ENCODE measurements at regions not wholly inside any gene's neighbourhood (a gene's known extent, or its start where the extent isn't known, plus 50 kb on each side); places are given as distances from the start of the nearest gene placed in this dataset.

- ChIA-PET POLR2A (ENCODE audit: partially characterized antibody) (no interaction called here), CTCF (ENCODE audit: partially characterized antibody) (interaction anchor here (0.9 kb wide), 1 partner anchor 597 kb away, joined by 3 read pairs; no protein-coding TSS in a partner anchor)
- no peak overlapping the region for H3K4ac ChIP-seq (replicated peaks; ENCODE audit: insufficient read length, low read depth, low read length)
- H3K79me2 ChIP-seq (ENCODE audit: control insufficient read depth in 1 of 2, insufficient read depth in 2 of 2, low read length in 2 of 2): no peaks in the 10 kb centered on the region
- WGBS, 2 experiments (ENCODE audit: extremely low coverage in 1 of 2, insufficient coverage in 1 of 2, insufficient read length in 1 of 2, insufficient replicate concordance in 2 of 2, low coverage in 1 of 2, low lambda C conversion rate in 2 of 2, missing lambda C conversion rate in 1 of 2): 92% methylated on average over 2 of the region's 2 CpGs; no CpG with 5 or more reads in 1 of the 2 experiments
- TF ChIP-seq SP4 (IDR thresholded peaks at IDR 0.05; ENCODE audit: low read length): no peak
- no peak for TF ChIP-seq HDAC6 (IDR thresholded peaks at IDR 0.05; ENCODE audit: low read depth, low read length)
- no peak for TF ChIP-seq SAP30 (IDR thresholded peaks at IDR 0.05; ENCODE audit: insufficient read depth, insufficient replicate concordance, low read length)
- TF ChIP-seq ZNF274 (IDR thresholded peaks at IDR 0.05; ENCODE audit: borderline replicate concordance, extremely low read depth, low read length): no peak
- TF ChIP-seq, protein P1, sequence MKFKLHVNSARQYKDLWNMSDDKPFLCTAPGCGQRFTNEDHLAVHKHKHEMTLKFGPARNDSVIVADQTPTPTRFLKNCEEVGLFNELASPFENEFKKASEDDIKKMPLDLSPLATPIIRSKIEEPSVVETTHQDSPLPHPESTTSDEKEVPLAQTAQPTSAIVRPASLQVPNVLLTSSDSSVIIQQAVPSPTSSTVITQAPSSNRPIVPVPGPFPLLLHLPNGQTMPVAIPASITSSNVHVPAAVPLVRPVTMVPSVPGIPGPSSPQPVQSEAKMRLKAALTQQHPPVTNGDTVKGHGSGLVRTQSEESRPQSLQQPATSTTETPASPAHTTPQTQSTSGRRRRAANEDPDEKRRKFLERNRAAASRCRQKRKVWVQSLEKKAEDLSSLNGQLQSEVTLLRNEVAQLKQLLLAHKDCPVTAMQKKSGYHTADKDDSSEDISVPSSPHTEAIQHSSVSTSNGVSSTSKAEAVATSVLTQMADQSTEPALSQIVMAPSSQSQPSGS (IDR thresholded peaks at IDR 0.05; ENCODE audit: low read length): no peak
- TF ChIP-seq NRF1 (IDR thresholded peaks at IDR 0.05; ENCODE audit: low read depth, low read length): no peak
- TF ChIP-seq, protein P2, sequence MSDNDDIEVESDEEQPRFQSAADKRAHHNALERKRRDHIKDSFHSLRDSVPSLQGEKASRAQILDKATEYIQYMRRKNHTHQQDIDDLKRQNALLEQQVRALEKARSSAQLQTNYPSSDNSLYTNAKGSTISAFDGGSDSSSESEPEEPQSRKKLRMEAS (IDR thresholded peaks at IDR 0.05): no peak
- no peak for TF ChIP-seq SP2 (IDR thresholded peaks at IDR 0.05; ENCODE audit: low read length)
- TF ChIP-seq RFX5 (IDR thresholded peaks at IDR 0.05; ENCODE audit: borderline replicate concordance, low read depth, low read length): no peak
- no peak overlapping the region for H2BK20ac ChIP-seq (ENCODE audit: low read length)
- H2BK12ac ChIP-seq (ENCODE audit: low read depth, low read length): no peak overlapping the region
- H3K18ac ChIP-seq (ENCODE audit: extremely low read depth, low read length): no peak overlapping the region
- no peak overlapping the region for H2BK5ac ChIP-seq (ENCODE audit: low read depth, low read length)
- DNase-seq (ENCODE audit: low read depth in 1 of 2, low spot score in 2 of 2): no peak
- H4K91ac ChIP-seq (replicated peaks; ENCODE audit: insufficient read length, low read length): no peak overlapping the region
- no peak overlapping the region for H3K23ac ChIP-seq (ENCODE audit: insufficient read length)
- peaks cover 0 to 4% of the 10 kb centered on the region in 2 experiments; a peak in 3 of 4 replicates for H3K9me3 ChIP-seq (ENCODE audit: insufficient read depth in 2 of 2, low read depth in 1 of 2, low read length in 1 of 2)
- H3K27ac ChIP-seq (ENCODE audit: low read depth, low read length): no peak overlapping the region
- no peak overlapping the region for H2BK15ac ChIP-seq (ENCODE audit: low read length)
- no peak overlapping the region for H4K8ac ChIP-seq (ENCODE audit: extremely low read depth, insufficient read depth, low read length)
- H4K5ac ChIP-seq (ENCODE audit: insufficient read length, low read depth, low read length): no peak overlapping the region
- H3K23me2 ChIP-seq (ENCODE audit: low read depth, low read length): no peaks in the 10 kb centered on the region; the same call in 1 of the 2 replicates
- no peak overlapping the region for H3K14ac ChIP-seq (ENCODE audit: insufficient read length)
- no peaks in the 10 kb centered on the region for H3K79me1 ChIP-seq (ENCODE audit: low read depth, low read length)
- no peak overlapping the region for H3K9ac ChIP-seq (replicated peaks in 1 of 4; ENCODE audit: extremely low read depth in 1 of 4, low read depth in 3 of 4, low read length in 3 of 4)
- H3K4me2 ChIP-seq (ENCODE audit: insufficient read depth in 1 of 2, low read depth in 2 of 2, low read length in 2 of 2): no peak overlapping the region
- no peak for FAIRE-seq
- H2AFZ ChIP-seq (ENCODE audit: low read length): no peak overlapping the region
- no peaks in the 10 kb centered on the region for H4K20me1 ChIP-seq (replicated peaks in 1 of 2; ENCODE audit: control insufficient read depth in 1 of 2, insufficient read depth in 2 of 2, low read length in 2 of 2)
- no peaks in the 10 kb centered on the region for H3K4me1 ChIP-seq (replicated peaks in 1 of 4; ENCODE audit: control insufficient read depth in 3 of 4, insufficient read depth in 4 of 4, low read length in 3 of 4)
- H2AK5ac ChIP-seq (ENCODE audit: low read depth, low read length): no peak overlapping the region
- H3K36me3 ChIP-seq (ENCODE audit: control insufficient read depth in 2 of 4, insufficient read depth in 4 of 4, low read length in 3 of 4): no peaks in the 10 kb centered on the region
- H3K56ac ChIP-seq (replicated peaks; ENCODE audit: insufficient read length, low read depth, low read length): no peak overlapping the region
- no peak overlapping the region for H3K4me3 ChIP-seq (ENCODE audit: extremely low read depth in 1 of 4, insufficient read depth in 2 of 4, low read depth in 3 of 4, low read length in 4 of 4)
- H2BK120ac ChIP-seq (replicated peaks; ENCODE audit: low read depth, low read length): no peak overlapping the region
- no peaks in the 10 kb centered on the region for H3K27me3 ChIP-seq (replicated peaks in 1 of 4; ENCODE audit: control insufficient read depth in 3 of 4, extremely low read depth in 1 of 4, insufficient read depth in 3 of 4, low read length in 3 of 4)
Observed at GRCh38 chr7:42661312-42661711, 250.6 kb downstream of the C7orf25 start.

All from H1 (cell line).